ENCODE measurements at regions not wholly inside any gene's neighbourhood (a gene's known extent, or its start where the extent isn't known, plus 50 kb on each side); places are given as distances from the start of the nearest gene placed in this dataset.

DNA sequence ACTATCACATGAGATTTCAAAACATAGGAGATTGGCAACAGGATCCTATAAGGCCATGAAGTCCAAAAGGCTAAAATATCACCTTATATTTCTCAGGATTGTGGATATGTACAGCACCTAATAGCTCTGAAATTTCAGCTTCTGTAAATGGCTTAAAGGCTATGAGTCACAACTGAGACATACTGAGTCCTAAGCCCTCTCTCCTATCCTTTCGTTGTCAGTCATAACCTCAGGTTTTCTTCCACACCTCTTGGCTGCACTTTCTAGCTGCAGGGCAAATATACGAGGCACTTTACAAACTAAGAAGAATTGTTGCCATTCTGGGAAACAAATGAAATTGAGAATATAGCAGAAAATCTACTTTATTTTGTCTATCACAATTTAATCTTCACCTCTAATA lies 969.9 kb upstream of the EPHA7 start:
- TF ChIP-seq CTCF (IDR thresholded peaks at IDR 0.05) (no peak), POLR2A (IDR thresholded peaks at IDR 0.05) (no peak)
